HG03565 (cell line): ENCODE measurements at regions not wholly inside any gene's neighbourhood (a gene's known extent, or its start where the extent isn't known, plus 50 kb on each side); places are given as distances from the start of the nearest gene placed in this dataset.
"Not testable (repeated sequence)": the region's sequence is repeated elsewhere in the genome, so short reads cannot be mapped to it uniquely, and the experiment has no call there.

ENCODE experiments used
- ATAC-seq: cut with Tn5 transposase; IDR thresholded peaks from one replicate; pipeline ENCODE4 v1.9.1; 2021; ENCODE audit warnings: mild to moderate bottlenecking, moderate library complexity; ENCODE audit not compliant: unreplicated experiment

DNA sequence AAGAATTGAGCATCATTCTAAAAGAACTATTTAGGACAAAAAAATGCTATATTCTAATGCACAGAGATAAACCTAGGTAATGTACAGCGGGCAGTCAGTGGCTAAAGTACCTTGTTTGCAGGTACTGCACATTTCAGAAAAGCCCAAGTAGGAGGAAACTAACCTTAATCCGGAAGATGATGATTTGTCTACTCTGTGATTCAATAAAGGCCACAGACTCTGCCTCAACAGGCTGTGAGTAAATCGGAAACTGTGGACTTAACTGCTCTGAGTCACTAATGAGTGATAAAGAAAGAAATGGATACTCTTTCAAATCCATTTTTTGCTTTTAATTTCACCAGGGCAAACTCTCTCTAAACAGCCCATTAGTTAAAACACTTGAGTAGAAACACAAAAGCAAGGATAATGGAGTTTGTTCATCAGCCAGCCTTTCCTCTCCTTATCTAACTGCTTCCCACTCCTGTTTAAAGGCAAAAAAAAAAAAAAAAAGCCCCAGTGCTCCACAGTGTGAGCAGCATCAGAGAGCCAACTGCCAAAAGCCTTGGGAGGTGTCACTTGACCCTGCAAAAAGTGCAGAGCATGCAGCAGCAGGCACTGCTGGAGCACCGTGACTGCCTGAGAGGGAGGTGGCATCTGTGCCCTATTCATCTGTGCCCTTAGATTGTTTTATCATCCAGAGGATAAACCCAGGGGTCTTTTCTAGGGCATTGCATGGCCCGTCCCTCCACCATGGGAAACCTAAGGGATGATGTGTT is 187.7 kb downstream of the SATB1 start:
- ATAC-seq, result peak; percentile 96

DNA sequence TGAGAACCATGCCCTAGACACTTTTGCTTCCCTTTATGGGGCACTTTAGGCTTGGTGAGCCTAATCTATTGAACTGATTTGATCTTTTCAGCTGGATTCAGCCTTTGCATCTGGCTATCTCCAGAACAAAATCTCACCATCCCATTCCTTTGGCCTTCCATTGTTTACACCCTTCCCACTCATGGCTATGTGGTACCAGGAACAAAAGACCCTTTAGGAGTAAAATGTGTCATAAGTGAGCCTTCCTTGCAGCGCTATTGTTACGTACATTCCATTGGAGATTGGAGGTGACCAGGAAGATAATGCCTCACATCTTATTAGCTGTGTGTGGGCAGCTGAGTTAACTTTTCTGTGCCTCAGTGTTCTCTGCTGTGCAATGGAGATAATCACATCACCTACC is 188.4 kb downstream of the SATB1 start:
- no peak for ATAC-seq

DNA sequence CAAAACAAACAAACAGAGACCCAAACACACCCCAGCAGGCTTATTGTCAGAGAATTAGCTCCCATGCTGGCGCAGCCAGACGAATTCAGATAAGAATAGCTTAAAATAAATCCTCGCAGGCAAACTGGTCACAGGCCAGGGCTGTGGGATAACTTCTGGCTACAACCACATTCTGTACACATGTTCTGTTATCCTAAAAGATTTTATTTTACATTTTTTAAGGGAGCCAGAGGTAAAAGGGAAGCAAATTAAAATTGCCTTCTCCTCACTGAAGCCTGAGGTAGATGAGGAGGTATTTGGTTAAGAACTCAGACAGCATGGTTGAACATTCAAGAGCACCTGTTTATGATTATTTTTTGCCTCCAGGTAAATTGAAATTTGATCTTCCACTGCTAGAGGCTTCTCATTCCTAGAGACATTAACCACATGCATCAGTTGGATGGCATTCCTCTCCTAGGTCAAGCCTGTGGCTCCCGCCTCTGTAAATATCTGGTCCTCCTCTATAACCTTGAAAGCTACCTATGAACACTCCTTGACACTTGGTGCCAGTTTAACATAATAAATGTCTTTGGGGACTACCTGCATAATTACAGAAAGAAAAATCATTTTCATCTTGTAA is 190.3 kb downstream of the SATB1 start:
- ATAC-seq, result no peak

DNA sequence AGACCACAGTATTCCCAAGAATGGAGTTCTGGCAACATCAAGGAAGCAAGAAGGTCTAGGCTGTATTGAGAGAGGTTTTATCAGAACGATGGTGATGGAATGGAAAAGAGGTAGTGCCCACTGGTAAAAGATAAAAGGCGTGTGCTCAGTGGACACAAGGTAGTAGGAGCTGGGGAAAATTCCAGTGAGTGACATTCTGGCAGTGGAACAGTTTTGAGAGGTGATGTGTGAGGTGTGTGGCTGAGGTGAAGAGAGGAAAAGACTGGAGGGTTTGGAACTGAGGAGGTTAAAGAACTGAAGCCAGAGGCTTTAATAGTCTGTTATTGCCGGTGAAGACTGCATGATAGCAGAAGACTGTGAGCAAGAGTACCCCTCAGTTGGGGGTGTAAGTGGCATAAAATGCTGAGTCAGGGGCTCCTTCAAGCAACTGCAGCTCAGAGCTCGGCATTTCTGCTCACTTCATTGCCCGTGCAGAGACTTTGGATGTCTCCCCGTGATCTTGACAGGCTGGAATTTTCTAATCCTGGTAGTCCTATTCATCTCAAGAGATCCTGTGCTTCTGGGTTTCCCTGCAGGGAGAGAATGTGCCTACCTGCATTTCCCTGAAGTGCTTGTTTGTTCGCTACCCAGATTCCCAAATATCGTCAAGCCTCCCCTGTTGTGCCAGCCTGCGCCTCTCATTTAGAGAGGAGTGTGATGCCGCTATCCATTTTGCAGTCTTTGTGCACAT is 191.0 kb downstream of the SATB1 start:
- no peak for ATAC-seq

DNA sequence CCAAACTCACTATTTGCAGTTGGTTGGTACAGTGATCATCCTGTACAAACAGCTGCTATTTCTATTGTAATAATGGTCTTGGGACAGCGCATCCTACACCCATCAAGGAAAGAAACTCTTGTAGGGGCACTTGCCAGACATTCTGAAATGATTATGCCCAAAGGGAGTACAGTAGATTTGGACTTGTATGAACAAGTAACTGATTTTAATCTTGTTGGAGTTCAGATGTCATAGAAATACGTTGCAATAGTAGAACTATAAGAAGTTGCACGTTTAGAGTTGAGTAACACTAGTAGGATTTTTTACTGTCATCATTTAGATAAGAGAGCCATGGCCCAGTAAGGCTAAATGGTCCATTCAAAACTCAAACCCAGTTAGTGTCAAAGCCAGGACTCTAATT is 192.8 kb downstream of the SATB1 start:
- no peak for ATAC-seq

DNA sequence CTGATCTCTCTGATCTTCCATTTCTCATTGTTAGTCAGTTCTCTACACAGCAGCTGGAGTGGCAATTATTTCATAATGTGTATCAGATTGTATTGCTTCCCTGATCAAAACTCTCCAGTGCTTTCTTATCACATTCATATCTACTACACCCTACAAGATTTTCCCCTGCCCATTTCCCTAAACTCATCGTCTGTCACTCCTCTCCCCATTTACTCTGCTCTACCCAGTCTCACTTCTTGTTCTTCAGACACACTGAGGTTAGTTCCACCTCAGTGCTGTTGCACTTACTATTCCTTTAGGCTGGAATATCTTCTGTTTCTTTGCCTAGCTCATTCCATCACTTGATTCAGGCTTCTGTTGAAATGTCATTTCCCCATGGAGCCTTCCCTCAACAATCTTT is 197.1 kb downstream of the SATB1 start:
- ATAC-seq, result no peak

DNA sequence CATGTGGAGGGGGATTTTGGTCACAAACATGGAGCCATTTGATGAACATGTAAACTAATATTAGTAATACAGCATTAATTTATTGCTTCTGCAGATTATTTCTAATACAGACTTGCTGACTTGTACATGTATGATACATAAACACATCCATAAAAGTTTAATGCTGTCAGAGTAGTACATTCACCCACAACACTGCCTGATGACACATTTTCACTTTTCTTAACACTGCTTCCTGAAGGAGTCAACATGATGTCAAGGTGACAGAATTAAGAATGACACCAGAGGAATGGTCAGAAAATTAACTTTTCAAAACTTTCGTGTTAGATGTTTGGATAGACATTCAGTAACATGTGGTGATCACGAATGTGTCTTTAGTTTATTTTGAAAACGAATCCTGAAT is 199.4 kb downstream of the SATB1 start:
- no peak for ATAC-seq

DNA sequence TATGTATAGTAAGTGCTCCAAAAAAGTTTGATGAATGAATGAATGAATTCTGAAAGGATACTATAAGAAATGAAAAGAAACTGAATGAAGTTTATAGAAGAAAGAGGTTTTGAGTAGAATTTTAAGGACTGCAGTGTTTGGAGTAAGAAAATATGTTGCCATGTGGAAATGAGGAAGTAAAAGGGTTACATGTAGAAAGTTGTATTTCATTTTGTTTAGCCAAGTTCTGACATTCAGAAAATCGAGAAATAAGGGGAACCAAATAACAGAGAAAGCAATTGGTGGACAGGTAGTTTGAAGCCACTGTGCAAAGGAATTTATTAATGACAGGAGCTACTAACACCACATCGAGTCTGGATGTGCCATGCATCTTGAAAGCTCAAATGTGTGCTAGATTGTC is 200.7 kb downstream of the SATB1 start:
- no peak for ATAC-seq

DNA sequence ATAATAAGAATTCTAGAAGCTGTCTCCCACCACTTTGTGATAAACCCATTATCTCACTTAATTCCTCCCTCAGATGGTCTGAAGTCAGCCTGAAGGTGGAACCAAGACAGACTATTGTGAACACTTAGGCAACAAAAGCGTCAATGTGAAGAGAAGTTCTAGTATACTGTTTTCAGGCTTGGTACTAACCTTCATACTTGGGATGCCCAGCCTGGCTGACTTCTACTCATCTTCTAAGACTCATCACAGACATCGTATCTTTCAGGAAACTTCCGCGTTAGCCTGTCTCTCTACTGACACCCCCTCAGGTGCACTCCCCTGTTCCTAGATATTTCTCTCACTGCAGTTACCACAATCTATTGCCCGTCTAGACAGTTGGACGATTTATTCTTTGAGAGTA is 201.2 kb downstream of the SATB1 start:
- peak; percentile 26 for ATAC-seq

DNA sequence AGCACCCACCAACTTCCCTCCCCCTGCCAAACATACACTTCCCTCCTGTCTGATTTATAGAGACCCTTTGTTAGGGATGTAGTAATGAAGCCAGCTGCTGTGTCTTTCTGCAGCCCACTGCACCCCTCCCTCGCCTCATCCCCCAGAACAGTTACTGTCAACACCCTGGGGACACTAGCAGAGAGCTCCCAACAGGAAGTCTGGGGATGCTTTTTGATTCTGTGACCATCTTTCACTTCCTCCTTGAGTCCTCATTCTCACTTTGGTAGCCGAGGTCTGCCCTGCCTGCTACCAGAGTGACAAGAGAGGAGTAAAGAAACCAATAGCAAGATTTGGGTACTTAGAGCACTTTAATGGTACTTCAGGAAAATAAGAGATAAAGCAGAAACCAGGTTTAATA is 201.6 kb downstream of the SATB1 start:
- ATAC-seq, result peak; percentile 99

DNA sequence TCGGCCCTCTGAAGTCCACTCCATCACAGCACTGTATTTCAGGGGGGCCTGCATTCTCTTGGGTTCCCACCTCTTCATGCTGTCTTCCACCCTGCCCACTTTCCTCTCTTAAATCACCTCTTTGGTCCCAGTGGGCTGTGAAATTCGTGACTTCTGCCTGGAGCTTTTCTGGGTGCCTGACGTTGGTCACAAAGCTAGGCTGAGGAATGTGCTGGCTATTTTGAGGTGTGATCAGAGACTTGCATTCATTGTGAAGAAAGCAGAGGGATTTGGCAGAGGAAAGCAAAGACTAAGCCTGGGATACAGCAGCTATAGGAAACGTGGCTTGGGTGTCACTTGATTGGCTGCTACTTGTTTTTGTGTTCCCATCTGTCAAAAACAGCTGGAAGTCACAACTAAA is 202.5 kb downstream of the SATB1 start:
- ATAC-seq, result no peak

DNA sequence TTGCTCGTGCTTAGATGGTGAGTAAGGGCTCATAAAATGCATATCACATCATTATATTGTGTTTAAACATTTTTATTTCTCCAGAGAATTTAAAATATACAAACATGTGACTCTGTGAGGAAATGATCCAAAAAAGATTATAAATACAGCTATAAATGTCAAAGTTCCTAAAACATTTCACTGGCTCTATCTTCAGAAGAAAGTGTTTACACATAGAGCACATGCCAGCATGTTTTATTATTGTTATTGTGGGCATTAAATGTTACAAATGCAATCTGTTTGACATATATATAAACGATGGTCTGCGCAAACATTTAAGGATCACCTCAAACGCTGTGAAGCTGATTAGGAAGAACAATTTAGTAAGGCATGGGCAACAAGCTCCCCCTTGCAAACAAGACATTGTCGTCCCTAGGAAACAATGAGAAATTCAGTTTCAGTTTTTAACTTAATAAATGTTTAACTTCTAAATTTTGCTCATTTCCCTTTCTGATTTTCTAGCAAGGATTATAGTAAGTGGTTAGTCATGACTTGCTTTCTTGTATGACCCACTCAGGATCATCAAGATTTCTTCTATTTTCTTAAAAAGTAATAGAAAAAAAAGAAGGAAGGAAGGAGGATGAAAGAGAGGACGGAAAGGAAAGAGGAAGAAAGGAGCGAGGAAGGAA is 207.5 kb downstream of the SATB1 start:
- ATAC-seq, result no peak

DNA sequence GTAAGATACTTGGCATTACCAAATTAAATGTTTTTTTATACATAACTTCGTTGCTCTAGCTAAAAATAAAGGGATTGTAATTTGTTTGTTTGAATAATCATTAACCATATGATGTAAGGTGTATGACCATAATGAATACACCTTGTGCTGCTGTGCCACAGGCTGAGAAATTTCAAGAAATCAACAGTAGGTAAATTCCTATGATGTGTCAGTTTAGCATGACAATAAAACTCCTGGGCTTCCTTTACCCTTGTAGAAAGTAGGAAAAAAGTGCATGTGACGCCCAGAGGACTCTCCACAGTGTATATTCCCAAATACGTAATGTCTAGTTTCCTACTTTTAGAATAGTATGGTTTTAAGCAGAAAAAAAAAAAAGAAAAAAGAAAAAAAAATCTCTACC is 208.1 kb downstream of the SATB1 start:
- ATAC-seq, result no peak

DNA sequence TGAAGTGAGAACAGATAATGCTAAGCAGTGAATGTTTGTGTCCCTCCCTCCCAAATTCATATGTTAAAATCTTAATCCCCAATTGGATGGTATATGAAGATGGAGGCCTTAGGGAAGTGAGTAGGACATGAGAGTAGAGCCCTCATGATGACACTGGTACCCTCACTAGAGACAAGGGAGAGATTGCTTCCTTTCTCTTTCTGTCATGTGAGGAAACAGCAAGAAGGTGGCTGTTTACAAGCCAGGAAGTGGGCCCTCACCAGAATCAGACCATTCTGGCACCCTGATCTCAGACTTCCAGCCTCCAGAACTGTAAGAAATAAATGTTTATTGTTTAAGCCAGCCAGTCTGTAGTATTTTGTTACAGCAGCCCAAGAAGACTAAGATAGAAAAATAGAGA is 209.5 kb downstream of the SATB1 start:
- no peak for ATAC-seq

DNA sequence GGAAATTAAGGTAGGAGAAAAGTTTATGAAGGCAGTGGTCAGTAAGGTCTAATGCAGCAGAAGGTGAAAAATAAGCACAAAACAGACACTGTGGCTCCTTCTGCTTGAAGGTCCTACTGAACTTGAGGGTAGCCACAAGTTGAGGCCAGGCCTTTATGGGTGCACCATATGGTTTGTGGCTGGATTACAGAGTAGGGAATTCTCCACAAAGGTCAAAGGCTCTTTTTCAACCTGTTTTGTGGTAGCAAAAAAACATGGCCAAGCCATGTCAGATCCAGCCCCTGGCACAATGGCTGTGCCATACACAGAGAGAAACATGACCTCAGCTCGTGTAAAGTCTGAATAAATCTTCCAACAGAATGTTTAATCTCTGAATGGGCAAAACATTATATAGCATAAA is 214.0 kb downstream of the SATB1 start:
- ATAC-seq, result no peak

DNA sequence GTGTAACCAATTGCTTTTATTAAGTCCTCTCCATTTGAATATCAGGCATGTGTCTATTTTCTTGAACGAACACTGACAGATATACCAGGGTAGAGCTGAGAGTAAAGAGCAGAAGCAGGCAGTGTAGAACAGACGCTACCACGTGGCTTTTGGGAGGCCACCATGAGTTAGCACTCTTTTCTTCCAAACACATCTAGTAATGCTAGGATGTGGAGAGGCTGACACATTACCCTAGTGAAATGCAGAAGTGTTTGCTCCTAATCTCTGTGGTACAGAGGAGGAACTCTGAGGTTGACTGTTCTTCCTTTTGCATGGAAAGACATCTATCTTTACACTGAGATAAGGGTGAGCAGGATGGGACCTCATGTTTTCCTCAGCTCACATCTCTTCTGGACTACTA is 216.3 kb downstream of the SATB1 start:
- no peak for ATAC-seq

DNA sequence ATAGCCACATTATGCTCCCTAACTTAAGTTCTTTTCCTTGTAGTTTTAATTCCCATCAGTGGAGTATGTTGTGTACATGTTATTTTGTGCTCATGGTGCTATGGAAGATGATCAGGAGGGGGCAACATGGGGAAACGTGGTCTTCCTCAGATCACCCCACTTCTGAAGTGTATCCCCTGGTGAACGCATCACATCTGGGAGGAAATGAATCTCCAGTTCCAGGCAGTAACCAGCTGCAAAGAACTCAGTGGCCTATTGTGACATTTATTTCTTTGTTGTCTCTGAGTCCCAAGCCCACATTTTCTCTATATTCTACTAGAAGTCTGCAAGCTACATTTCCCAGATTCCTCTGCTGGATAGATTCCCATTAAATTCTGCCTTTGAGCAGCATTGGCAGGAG is 217.0 kb downstream of the SATB1 start:
- no peak for ATAC-seq

DNA sequence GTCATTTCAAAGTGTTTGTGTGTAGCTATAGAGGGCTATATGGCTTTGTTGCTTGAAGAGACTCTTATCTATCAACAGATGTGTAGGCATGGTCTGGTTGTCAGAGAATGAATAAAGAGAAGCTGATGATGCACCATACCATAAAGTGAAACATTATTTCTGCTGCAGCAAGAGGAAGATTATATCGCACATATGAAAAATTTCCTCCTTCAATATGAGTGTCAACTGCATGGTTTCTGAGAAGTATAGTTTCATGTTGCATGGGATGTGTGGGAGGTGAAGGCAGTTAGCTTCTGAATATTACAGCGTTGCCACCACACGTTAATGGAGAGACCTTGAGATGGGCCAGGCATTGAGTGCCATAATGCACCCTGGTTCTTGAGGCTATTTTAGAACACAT is 217.9 kb downstream of the SATB1 start:
- ATAC-seq, result no peak

DNA sequence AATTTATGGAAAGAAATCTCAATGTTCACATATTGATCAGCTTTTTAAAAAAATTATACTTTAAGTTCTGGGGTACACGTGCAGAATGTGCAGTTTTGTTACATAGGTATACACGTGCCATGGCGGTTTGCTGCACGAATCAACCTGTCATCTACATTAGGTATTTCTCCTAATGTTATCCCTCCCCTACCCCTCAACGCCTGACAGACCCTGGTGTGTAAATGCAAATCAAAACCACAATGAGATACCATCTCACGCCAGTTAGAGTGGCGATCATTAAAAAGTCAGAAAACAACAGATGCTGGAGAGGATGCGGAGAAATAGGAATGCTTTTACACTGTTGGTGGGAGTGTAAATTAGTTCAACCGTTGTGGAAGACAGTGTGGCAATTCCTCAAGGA is 219.4 kb downstream of the SATB1 start:
- not testable (repeated sequence) for ATAC-seq

DNA sequence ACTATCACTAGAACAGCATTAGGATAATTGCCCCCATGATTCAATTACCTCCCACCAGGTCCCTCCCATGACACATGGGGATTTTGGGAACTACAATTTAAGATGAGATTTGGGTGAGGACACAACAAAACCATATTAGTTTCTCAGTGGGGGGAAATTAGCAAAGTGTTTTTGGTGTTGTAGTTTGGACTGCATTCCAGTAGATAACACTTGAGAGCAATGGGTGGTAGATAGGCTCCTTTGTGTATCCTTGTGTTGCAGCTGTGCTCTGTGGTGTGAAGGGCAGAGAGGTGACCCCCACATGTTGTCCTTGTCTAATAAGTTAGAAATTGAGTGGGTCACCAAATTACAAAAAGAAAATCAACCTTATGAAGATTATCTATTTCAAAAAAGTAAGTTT is 223.8 kb downstream of the SATB1 start:
- ATAC-seq, result no peak

DNA sequence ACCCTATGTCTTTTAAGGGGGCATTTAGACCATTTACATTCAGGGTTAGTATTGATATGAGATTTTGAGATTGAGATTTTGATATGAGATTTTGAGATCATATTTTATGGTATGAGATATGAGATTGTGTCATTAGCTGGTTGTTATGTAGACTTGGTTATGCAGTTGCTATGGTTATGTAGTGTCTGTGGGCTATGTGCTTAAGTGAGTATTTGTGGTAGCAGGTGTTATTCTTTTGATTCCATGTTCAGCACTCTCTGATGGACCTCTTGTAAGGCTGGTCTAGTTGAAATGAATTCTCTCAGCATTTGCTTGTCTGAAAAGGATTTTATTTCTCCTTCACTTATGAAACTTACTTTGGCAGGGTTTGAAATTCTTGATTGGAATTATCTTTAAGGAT is 225.4 kb downstream of the SATB1 start:
- ATAC-seq, result no peak

DNA sequence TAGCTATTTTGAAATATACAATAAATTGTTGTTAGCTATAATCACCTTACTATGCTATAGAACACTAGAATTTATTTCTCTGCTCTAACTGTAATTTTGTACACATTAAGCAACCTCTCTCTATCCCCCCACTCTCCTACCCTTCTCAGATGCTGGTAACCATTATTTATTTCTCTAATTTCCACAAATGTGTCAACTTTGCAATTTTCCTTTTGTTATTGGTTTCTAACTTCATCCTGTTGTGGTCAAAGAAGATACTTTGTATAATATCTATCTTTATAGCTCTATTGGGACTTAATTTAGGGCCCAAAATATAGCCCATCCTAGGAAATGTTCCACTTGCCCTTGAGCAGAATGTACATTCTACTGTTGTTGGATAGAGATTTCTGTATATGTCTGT is 229.3 kb downstream of the SATB1 start:
- no peak for ATAC-seq
